H9 (cell line): ENCODE measurements at regions not wholly inside any gene's neighbourhood (a gene's known extent, or its start where the extent isn't known, plus 50 kb on each side); places are given as distances from the start of the nearest gene placed in this dataset.

Source experiments
- DNase-seq: peaks from one replicate; pipeline ENCODE4 v3.0.0-alpha.2; 2017
- H2AFZ ChIP-seq: one replicate; pipeline ENCODE4 v1.6.1; 2013; ENCODE audit warnings: mild to moderate bottlenecking, low read length, control low read depth, moderate library complexity
- H2AK5ac ChIP-seq: 2 replicates; pipeline ENCODE4 v1.6.1; 2013; ENCODE audit warnings: low read length, control low read depth, mixed read lengths; ENCODE audit not compliant: insufficient read length
- H2BK120ac ChIP-seq: one replicate; pipeline ENCODE4 v1.6.1; 2013; ENCODE audit warnings: low read depth, mild to moderate bottlenecking, low read length, control low read depth, inconsistent platforms; ENCODE audit not compliant: poor library complexity, severe bottlenecking
- H2BK12ac ChIP-seq: 2 replicates; pipeline ENCODE4 v1.6.1; 2013; ENCODE audit warnings: low read length, control low read depth, mixed read lengths, low read depth; ENCODE audit not compliant: insufficient read length
- H2BK15ac ChIP-seq: 2 replicates; pipeline ENCODE4 v1.6.1; 2013; ENCODE audit warnings: low read depth, low read length, control low read depth
- H2BK20ac ChIP-seq: one replicate; pipeline ENCODE4 v1.6.1; 2013; ENCODE audit warnings: low read depth, mild to moderate bottlenecking, low read length, control low read depth, inconsistent platforms; ENCODE audit not compliant: poor library complexity, severe bottlenecking
- H2BK5ac ChIP-seq: 2 replicates; pipeline ENCODE4 v1.6.1; 2013; ENCODE audit warnings: low read length, control low read depth, mixed read lengths; ENCODE audit not compliant: insufficient read length
- H3K14ac ChIP-seq: 2 replicates; pipeline ENCODE4 v1.6.1; 2013; ENCODE audit warnings: low read length, control low read depth; ENCODE audit not compliant: insufficient read depth
- H3K18ac ChIP-seq: 2 replicates; pipeline ENCODE4 v1.6.1; 2013; ENCODE audit warnings: low read depth, mild to moderate bottlenecking, mixed read lengths, low read length, control low read depth; ENCODE audit not compliant: insufficient read length
- H3K23ac ChIP-seq: 2 replicates; pipeline ENCODE4 v1.6.1; 2013; ENCODE audit warnings: low read length, control low read depth, mixed read lengths, low read depth; ENCODE audit not compliant: insufficient read length
- H3K23me2 ChIP-seq: 2 replicates; pipeline ENCODE4 v1.6.1; 2013; ENCODE audit warnings: low read depth, mild to moderate bottlenecking, mixed read lengths, low read length, control low read depth; ENCODE audit not compliant: insufficient read length, poor library complexity, severe bottlenecking
- H3K27ac ChIP-seq: 2 replicates; pipeline ENCODE4 v1.5.1; 2013; ENCODE audit warnings: low read length, control low read depth, mixed read lengths, low read depth; ENCODE audit not compliant: insufficient read length
- H3K27me3 ChIP-seq: 2 replicates; pipeline ENCODE4 v1.6.1; 2013; ENCODE audit warnings: low read length, control low read depth, inconsistent platforms; ENCODE audit not compliant: insufficient read depth
- H3K4ac ChIP-seq: 2 replicates; pipeline ENCODE4 v1.6.1; 2013; ENCODE audit warnings: low read depth, mild to moderate bottlenecking, control low read depth, inconsistent platforms, low read length, moderate library complexity
- H3K4me1 ChIP-seq: 2 replicates; pipeline ENCODE4 v1.6.1; 2013; ENCODE audit warnings: low read length, control low read depth, inconsistent platforms; ENCODE audit not compliant: insufficient read depth
- H3K4me2 ChIP-seq: 2 replicates; pipeline ENCODE4 v1.6.1; 2013; ENCODE audit warnings: low read length, control low read depth, mixed read lengths; ENCODE audit not compliant: insufficient read length, insufficient read depth
- H3K56ac ChIP-seq: 2 replicates; pipeline ENCODE4 v1.6.1; 2013; ENCODE audit warnings: low read depth, mild to moderate bottlenecking, mixed read lengths, low read length, control low read depth; ENCODE audit not compliant: insufficient read length
- H3K79me1 ChIP-seq: 2 replicates; pipeline ENCODE4 v1.6.1; 2013; ENCODE audit warnings: low read depth, mild to moderate bottlenecking, moderate library complexity, low read length, control low read depth, inconsistent platforms; ENCODE audit not compliant: insufficient read depth, poor library complexity, severe bottlenecking
- H3K79me2 ChIP-seq: 2 replicates; pipeline ENCODE4 v1.6.1; 2013; ENCODE audit warnings: low read length, control low read depth, inconsistent platforms; ENCODE audit not compliant: insufficient read depth
- H3K9ac ChIP-seq: 2 replicates; pipeline ENCODE4 v1.6.1; 2013; ENCODE audit warnings: low read length, control low read depth, mixed read lengths; ENCODE audit not compliant: insufficient read length; ENCODE audit errors: extremely low read depth
- H3K9me3 ChIP-seq: one replicate; pipeline ENCODE4 v1.6.1; 2013; ENCODE audit warnings: low read depth, low read length, inconsistent platforms; ENCODE audit not compliant: control insufficient read depth
- H3T11ph ChIP-seq: one replicate; pipeline ENCODE4 v1.6.1; 2013; ENCODE audit warnings: mild to moderate bottlenecking, low read length, control low read depth, inconsistent platforms
- H4K20me1 ChIP-seq: one replicate; pipeline ENCODE4 v1.6.1; 2013; ENCODE audit not compliant: control insufficient read depth, insufficient read length, insufficient read depth
- H4K5ac ChIP-seq: 2 replicates; pipeline ENCODE4 v1.6.1; 2013; ENCODE audit warnings: low read depth, mild to moderate bottlenecking, mixed read lengths, low read length, control low read depth; ENCODE audit not compliant: insufficient read length
- H4K8ac ChIP-seq: replicated peaks from 2 replicates; pipeline ENCODE4 v1.6.1; 2013; ENCODE audit warnings: low read length, control low read depth, mixed read lengths, low read depth; ENCODE audit not compliant: insufficient read length
- H4K91ac ChIP-seq: 2 replicates; pipeline ENCODE4 v1.6.1; 2013; ENCODE audit warnings: low read depth, mild to moderate bottlenecking, moderate library complexity, mixed read lengths, low read length, control low read depth; ENCODE audit not compliant: insufficient read length
- H3K27ac Mint-ChIP-seq, 3 experiments: 2 replicates in 2 of 3; 3 replicates in 1 of 3; pipeline ENCODE4 v1.8.0; 2020 to 2021; ENCODE audit warnings: mixed read lengths in 3 of 3, mild to moderate bottlenecking in 1 of 3, moderate library complexity in 1 of 3
- H3K27me3 Mint-ChIP-seq: 2 replicates; pipeline ENCODE4 v1.8.0; 2021; ENCODE audit warnings: low read depth, mild to moderate bottlenecking, moderate library complexity, mixed read lengths
- H3K36me3 Mint-ChIP-seq, 3 experiments: 2 replicates in 2 of 3; 3 replicates in 1 of 3; pipeline ENCODE4 v1.8.0; 2020 to 2021; ENCODE audit warnings: low read depth in 3 of 3, mixed read lengths in 3 of 3; ENCODE audit not compliant: insufficient read depth in 1 of 3
- H3K4me1 Mint-ChIP-seq, 2 experiments: 2 replicates each; pipeline ENCODE4 v1.8.0; 2020; ENCODE audit warnings: mixed read lengths in 2 of 2
- H3K4me3 Mint-ChIP-seq, 2 experiments: 2 replicates in 1 of 2; 3 replicates in 1 of 2; pipeline ENCODE4 v1.8.0; 2020 to 2021; ENCODE audit warnings: mild to moderate bottlenecking in 2 of 2, mixed read lengths in 2 of 2, moderate library complexity in 1 of 2
- H3K9me3 Mint-ChIP-seq, 2 experiments: 2 replicates in 1 of 2; 3 replicates in 1 of 2; pipeline ENCODE4 v1.8.0; 2020; ENCODE audit warnings: mild to moderate bottlenecking in 2 of 2, mixed read lengths in 2 of 2, moderate library complexity in 1 of 2
- TF ChIP-seq, protein P1 (sequence below): fragments of 200-600 bp; sonication (generic); conservative IDR thresholded peaks from 3 replicates; pipeline ENCODE4 v1.8.0; 2021; ENCODE audit warnings: antibody characterized with exemption, mild to moderate bottlenecking

DNA sequence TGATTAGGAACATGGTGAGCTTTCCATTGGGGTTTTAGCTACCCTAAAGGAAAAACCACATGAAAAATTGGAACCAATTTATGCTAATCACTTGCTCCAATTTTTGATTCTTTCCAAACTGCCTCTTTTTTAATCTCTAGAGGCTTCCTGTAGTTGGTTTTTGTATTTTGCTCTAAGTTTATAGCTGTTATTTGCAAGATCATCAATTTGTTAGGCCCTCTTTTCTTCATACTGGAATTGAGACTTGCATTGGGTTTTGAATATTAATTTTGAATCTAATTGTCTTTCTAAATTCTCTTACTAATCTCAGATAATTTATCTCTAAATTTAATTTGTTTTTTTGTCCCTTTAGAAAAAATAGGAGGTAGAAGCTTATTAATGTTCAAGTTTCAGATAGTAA is 713.3 kb downstream of the REEP3 start:
- Mint-ChIP-seq H3K27ac (no peak overlapping the region), H3K4me3 (no peak overlapping the region), H3K36me3 (no peaks in the 10 kb centered on the region), H3K9me3 (peaks cover under 1 to 3% of the 10 kb centered on the region in 2 experiments; a peak in 4 of 5 replicates), H3K27me3 (no peaks in the 10 kb centered on the region), H3K4me1 (no peaks in the 10 kb centered on the region)
- Histone ChIP-seq H4K8ac (no peak overlapping the region), H4K20me1 (no peaks in the 10 kb centered on the region), H3K23ac (no peak overlapping the region), H2BK20ac (no peak overlapping the region), H2AK5ac (no peak overlapping the region), H2BK12ac (no peak overlapping the region), H3K23me2 (no peaks in the 10 kb centered on the region), H2AFZ (no peak overlapping the region), H3K9me3 (no peaks in the 10 kb centered on the region), H3K4me1 (no peaks in the 10 kb centered on the region), H3K4ac (no peak overlapping the region), H3K27ac (no peak overlapping the region), H3K14ac (no peak overlapping the region), H3K27me3 (no peaks in the 10 kb centered on the region), H3K18ac (no peak overlapping the region), H3T11ph (no peak overlapping the region), H3K9ac (no peak overlapping the region), H3K79me2 (no peaks in the 10 kb centered on the region), H2BK5ac (no peak overlapping the region), H2BK120ac (no peak overlapping the region), H4K5ac (no peak overlapping the region), H3K4me2 (no peak overlapping the region), H3K79me1 (no peaks in the 10 kb centered on the region), H2BK15ac (no peak overlapping the region), H3K56ac (no peak overlapping the region), H4K91ac (no peak overlapping the region)
- DNase-seq, result no peak
- TF ChIP-seq, protein P1, sequence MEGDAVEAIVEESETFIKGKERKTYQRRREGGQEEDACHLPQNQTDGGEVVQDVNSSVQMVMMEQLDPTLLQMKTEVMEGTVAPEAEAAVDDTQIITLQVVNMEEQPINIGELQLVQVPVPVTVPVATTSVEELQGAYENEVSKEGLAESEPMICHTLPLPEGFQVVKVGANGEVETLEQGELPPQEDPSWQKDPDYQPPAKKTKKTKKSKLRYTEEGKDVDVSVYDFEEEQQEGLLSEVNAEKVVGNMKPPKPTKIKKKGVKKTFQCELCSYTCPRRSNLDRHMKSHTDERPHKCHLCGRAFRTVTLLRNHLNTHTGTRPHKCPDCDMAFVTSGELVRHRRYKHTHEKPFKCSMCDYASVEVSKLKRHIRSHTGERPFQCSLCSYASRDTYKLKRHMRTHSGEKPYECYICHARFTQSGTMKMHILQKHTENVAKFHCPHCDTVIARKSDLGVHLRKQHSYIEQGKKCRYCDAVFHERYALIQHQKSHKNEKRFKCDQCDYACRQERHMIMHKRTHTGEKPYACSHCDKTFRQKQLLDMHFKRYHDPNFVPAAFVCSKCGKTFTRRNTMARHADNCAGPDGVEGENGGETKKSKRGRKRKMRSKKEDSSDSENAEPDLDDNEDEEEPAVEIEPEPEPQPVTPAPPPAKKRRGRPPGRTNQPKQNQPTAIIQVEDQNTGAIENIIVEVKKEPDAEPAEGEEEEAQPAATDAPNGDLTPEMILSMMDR, result no peak
